GM18951 (cell line): ENCODE measurements at regions not wholly inside any gene's neighbourhood (a gene's known extent, or its start where the extent isn't known, plus 50 kb on each side); places are given as distances from the start of the nearest gene placed in this dataset.

ENCODE experiments used
- POLR2A ChIP-seq: IDR thresholded peaks from 4 replicates; pipeline ENCODE4 v1.6.1; 2011; ENCODE audit warnings: mild to moderate bottlenecking; ENCODE audit not compliant: insufficient read length, insufficient read depth; ENCODE audit errors: extremely low read depth
- in situ Hi-C: fragments of 300-500 bp; cut with MboI; formaldehyde crosslinking; loops from one replicate; pipeline ENCODE4 v1.12.0; 2022; ENCODE audit warnings: low sequenced_read_pairs, mixed read lengths, inconsistent platforms; ENCODE audit not compliant: unreplicated experiment

- no peak for TF ChIP-seq POLR2A
- in situ Hi-C loops = loop anchor here (25.0 kb wide), 1 partner anchor 310 kb away; no protein-coding TSS in a partner anchor
Observed at GRCh38 chr15:57872281-57873030, 165.9 kb downstream of the POLR2M start.

GRCh38 chr15:57873564-57874209 is 167.2 kb downstream of the POLR2M start:
- no peak for TF ChIP-seq POLR2A
- in situ Hi-C loops = loop anchor here (25.0 kb wide), 1 partner anchor 311 kb away; no protein-coding TSS in a partner anchor

- in situ Hi-C loops = no loop called here
- TF ChIP-seq POLR2A = no peak
Observed at GRCh38 chr15:57875347-57875746, 168.8 kb downstream of the POLR2M start.

GRCh38 chr15:57878573-57878972 is 172.1 kb downstream of the POLR2M start:
- in situ Hi-C loops = no loop called here
- TF ChIP-seq POLR2A = no peak

- in situ Hi-C loops = no loop called here
- no peak for TF ChIP-seq POLR2A
Observed at GRCh38 chr15:57881361-57881760, 174.8 kb downstream of the POLR2M start.

GRCh38 chr15:57881972-57882371 is 175.5 kb downstream of the POLR2M start:
- no peak for TF ChIP-seq POLR2A
- in situ Hi-C loops = no loop called here

GRCh38 chr15:57883701-57884100 is 177.2 kb downstream of the POLR2M start:
- TF ChIP-seq POLR2A = no peak
- in situ Hi-C loops = no loop called here

GRCh38 chr15:57884936-57885335 is 178.4 kb downstream of the POLR2M start:
- in situ Hi-C loops = no loop called here
- no peak for TF ChIP-seq POLR2A

- in situ Hi-C loops = no loop called here
- no peak for TF ChIP-seq POLR2A
Observed at GRCh38 chr15:57885435-57885834, 178.9 kb downstream of the POLR2M start.

- in situ Hi-C loops = no loop called here
- no peak for TF ChIP-seq POLR2A
Observed at GRCh38 chr15:57887825-57888224, 177.7 kb downstream of the ALDH1A2 start.

GRCh38 chr15:57890351-57890750 is 175.2 kb downstream of the ALDH1A2 start:
- TF ChIP-seq POLR2A = no peak

GRCh38 chr15:57890878-57891277 is 174.6 kb downstream of the ALDH1A2 start:
- no peak for TF ChIP-seq POLR2A
- in situ Hi-C loops = no loop called here

More at GRCh38 chr15:57890351-57890750, 175.2 kb downstream of the ALDH1A2 start:
- in situ Hi-C loops = no loop called here

- TF ChIP-seq POLR2A = no peak
- in situ Hi-C loops = no loop called here
Observed at GRCh38 chr15:57892181-57892580, 173.3 kb downstream of the ALDH1A2 start.

GRCh38 chr15:57893040-57893439 is 172.5 kb downstream of the ALDH1A2 start:
- in situ Hi-C loops = no loop called here
- TF ChIP-seq POLR2A = no peak
